ENCODE measurements at regions not wholly inside any gene's neighbourhood (a gene's known extent, or its start where the extent isn't known, plus 50 kb on each side); places are given as distances from the start of the nearest gene placed in this dataset.

- DNase-seq: no peak
Measured at GRCh38 chr14:97367278-97367677, 570.1 kb downstream of the VRK1 start.

- no peak for DNase-seq
Measured at GRCh38 chr14:97368049-97368448, 570.9 kb downstream of the VRK1 start.

DNA sequence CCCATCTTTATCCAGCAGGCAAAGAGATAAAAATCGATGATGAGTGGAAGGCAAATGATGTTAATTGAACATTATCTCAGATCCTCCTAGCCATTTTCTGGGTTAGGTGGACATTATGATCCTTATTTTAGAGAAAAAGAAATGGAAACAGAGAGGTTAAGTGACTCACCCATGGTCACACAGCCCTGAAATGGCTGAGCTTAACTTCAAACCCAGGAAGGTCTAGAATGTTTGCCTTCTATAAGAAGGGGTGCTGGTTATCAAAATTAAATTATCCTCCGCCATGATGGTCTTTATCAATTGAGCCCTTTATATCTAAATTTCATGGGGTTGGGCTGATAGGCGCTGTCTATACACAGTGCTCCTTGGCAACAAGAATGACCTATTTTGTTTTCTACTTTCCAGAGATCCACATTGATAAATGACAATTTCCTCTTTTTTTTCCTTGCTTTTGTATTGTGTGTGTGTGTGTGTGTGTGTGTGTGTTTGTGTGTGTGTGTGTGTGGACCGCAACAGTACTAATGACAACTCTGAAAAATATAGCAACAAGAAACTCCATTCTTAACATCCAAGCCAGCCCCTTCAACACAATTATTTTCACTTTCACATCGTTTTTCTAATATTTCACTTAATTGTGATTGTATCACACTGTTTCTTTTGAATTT, 571.9 kb downstream of the VRK1 start:
- DNase-seq: no peak

- no peak for DNase-seq
Measured at GRCh38 chr14:97369901-97370300, 572.7 kb downstream of the VRK1 start.

GRCh38 chr14:97376310-97376709, 579.1 kb downstream of the VRK1 start:
- no peak for DNase-seq

DNA sequence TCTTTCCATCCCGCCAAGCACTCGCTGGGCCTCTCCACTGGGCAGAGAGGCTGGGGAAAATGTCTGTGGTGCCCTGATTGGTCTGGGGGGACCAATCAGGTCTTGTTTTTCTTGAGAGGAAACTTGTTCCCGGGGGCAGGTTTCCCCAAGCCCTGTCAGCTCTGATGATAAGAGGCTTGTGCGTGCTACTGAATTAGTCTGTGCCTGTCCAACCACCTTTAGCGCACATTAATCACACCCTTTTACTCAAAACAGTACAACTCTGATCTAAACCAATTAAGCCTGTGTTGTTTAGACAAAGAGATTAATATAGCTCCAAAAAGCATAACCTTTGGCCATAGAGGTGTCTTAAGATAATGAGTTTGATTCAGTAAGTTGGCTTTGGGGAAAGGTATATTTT, 580.4 kb downstream of the VRK1 start:
- no peak for DNase-seq

DNA sequence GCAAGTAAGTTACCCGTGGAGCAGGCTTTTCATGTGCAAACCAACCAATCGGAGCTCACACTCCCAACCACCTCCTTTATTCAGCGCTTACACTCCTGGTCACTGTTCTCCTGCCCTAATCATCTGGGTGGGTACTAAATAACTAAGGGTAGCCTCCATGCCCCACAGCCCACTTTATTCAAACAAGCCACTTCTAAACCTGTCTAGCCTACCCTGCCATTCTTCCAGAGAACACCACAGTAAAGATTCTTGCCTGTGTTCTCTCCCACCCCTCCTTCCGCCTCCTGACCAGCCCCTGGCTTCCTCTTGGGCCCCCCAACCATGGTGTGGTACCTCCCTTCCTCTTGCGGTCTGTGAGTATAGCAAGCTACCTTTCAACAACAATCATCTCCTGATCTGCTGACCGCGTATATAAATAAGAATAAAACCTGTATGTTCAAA, 581.9 kb downstream of the VRK1 start:
- DNase-seq: no peak

- DNase-seq: no peak
Measured at GRCh38 chr14:97380539-97380941, 583.4 kb downstream of the VRK1 start.

GRCh38 chr14:97381309-97381708, 584.1 kb downstream of the VRK1 start:
- DNase-seq: no peak

DNA sequence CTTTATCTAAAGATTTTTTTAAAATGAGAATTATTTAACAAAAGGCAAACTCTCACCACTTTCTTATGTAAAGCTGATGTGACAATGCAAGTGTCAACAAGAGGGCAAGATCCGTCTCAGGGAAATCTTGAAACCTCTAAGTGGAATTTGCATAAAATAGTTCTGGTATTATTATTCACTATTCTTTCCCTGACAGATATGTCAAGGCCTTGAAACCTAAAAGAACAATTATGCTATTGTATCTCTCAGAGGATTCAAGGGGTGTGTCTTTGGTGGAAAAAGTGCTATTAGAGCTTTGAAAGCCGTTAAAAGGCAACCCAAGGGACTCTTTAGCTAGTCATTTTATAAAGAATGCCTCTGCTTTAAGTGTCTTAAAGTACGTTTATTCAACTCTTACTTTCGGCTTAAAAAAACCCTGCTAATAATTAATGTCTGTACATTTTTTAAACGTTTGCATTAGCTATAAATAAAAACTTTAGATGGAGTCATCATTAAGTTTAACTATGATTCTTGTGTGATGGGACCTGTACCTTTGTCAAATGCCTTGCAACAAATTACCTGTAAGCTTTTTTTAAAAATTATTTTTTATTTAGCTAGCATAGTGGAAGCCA, 585.5 kb downstream of the VRK1 start:
- no peak for DNase-seq

DNA sequence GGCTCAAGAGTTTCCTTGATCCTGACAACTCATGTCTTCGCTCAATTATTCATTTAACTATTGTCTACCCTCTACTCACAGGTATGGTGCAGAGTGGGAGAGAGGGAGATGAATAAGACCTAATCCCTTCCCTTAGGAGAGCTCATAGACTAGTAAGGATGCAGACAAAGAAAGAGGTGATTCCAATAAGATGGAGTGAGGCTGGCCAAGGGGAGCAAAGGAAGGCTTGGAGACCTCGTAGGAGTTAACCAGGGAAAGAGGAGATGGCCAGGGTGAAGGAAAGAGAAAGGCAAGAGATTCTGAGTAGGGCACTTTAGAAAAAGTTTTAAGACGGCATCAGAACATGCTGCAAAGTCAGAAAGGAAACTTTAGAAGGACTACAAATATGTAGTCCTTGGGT, 588.5 kb downstream of the VRK1 start:
- DNase-seq: no peak

DNA sequence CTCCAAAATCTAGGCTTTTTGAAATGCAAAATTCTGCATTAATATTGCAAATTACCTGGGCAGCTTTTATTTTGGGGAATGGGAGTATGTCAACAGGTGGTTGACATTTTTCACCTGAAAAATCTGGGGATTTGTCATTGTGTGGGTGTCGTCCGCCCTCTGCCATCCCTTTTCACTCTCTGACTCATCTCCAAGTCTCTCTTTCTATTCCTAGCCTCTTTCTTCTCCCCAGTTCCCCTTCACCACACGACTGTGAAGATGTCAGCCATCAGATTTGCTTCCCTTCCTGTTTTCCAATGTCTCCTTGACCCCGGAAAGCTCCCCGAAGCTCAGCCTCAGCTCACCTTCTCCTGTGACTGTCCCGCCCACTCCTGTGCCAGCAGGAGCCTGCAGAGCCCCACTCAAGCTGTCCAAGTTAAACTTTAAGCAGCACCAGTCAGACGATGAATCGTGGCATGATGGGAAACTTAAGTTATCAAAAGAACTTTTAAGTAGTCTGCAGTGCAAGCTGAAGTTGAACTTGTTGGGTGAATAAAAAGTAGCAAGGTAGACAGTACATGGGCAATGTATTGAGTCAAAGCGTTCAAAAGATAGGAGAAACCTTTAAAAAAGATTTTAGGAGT, 590.2 kb downstream of the VRK1 start:
- no peak for DNase-seq

- DNase-seq: no peak
Measured at GRCh38 chr14:97388408-97388807, 591.2 kb downstream of the VRK1 start.

DNA sequence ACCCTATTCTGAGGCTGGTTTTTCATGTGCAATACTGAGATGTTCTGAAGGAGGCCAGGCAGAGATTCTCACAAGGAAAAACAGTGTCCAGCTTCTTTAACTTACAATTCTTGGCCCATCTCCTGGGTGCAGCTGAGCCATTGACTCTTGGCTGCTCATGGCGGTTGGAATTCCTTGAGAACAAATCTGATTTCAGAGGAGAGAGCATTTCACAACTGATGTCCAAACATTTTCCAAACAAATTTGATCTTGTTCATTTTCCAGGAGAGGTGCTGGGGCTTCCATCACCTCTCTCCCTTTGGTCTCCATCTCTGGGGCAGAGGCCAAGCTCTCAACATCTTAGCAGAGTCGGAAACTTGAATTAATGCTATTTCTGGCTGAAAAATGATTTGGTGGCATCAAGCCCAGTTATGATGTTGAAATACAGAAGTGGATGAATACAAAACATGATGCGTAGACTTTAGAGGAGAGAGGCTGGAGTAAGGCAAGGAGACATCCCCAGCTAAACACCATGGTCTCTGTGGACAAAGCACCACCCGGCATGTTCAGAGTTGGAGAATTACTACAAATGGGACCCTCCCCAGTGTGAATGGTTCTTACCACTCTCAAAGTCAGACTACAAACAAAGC, 593.0 kb downstream of the VRK1 start:
- no peak for DNase-seq

- no peak for DNase-seq
Measured at GRCh38 chr14:97393244-97393643, 596.1 kb downstream of the VRK1 start.

DNA sequence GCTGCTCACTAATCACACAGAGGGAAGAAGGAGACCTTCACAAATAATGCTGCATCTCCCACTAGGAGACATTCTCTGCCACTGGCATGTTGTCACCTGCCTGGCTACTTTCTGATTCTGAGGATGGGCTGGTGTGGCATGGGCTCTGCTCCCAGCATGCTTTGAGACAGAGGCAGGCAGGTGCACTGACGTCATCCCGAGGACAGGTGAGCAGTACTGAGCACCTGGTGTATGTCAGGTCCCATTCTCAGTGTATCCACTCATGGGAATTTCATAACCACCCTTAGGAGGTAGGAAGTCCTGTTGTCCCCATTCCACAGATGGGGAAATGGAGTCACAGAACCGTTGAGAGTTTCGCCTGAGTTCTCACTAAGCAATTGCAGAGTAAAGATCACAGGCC, 597.9 kb downstream of the VRK1 start:
- no peak for DNase-seq

DNA sequence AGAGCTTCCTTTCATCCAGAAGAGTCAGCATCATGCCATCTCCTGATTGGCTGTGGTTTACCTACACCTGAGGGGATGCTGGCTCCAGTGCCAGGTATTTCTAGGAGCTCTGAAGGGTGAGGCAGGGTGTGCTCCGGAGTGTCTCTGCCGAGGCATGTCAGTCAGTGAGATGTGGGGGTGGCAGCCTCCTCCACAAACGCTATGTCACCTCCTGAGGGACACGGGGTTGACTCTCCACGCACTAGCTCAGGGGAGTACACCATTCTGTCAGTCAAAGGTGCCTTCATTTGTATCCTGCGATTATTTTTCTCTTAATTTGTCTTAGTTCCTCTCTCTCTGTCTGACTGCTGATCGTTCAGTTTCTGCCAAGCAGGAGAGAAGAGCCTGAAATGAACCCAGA, 604.5 kb downstream of the VRK1 start:
- no peak for DNase-seq

- no peak for DNase-seq
Measured at GRCh38 chr14:97402279-97402678, 605.1 kb downstream of the VRK1 start.

- DNase-seq: no peak
Measured at GRCh38 chr14:97407701-97408407, 610.7 kb downstream of the VRK1 start.

DNA sequence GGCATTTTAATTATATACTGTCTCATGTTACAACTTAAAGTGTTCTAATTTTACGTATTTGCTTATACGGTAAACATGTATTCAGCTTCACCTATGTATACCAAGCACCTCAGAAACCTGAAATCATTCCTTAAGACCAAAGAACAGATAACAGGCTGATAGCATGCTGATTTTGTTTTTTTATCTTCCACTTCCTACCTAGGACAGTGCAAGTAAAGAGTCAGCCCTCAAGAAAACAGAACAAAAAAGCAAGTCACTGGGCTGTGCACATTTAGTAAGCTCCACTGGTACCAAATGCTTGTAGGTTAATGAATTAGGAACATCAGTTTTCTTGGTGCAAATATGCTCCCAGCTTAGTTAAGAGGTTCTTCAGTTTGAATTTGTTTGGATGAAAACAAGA, 611.3 kb downstream of the VRK1 start:
- no peak for DNase-seq

DNA sequence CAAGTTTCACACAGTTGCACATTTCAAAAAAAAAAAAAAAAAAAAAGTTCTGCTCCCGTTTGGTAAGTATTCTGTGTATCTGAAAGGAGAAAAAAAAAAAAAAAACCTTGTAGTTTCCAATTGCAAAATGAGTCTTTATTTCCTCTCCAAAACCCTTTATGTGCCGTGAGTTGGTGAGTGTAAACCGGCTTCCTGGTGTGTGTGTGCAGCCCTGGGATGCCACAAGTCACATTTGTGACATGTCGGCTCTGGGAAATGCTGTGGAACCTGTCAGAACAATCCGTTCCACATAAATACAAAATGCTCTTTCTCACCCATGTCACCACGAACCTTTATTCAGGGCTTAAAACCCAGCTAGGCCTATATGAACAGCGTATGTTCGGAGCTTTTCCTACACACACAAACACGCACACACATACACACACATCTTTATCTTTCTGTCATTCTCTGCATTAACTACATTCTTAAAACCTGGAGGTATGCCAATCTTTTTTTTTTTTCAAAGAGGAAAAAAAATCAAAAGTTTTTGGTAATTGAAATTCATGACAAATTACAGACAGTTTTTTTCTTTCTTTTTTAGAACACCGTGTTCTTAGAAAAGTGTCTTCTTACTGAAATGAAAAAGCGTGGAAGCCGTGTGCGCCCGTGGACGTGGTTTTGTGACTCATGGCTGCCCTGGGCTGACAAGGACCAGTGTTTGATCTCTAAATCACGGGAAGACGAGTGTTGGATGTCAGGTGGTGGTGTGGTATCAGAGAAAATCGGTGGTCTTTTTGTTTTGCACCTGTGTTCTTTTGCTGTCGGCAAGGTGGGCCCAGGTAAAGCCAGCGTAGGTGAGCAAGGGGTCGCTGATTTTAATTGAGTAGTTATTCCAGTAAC, 612.0 kb downstream of the VRK1 start:
- no peak for DNase-seq

Data from RPMI8226 (cell line).